ENCODE measurements at regions not wholly inside any gene's neighbourhood (a gene's known extent, or its start where the extent isn't known, plus 50 kb on each side); places are given as distances from the start of the nearest gene placed in this dataset.

DNA sequence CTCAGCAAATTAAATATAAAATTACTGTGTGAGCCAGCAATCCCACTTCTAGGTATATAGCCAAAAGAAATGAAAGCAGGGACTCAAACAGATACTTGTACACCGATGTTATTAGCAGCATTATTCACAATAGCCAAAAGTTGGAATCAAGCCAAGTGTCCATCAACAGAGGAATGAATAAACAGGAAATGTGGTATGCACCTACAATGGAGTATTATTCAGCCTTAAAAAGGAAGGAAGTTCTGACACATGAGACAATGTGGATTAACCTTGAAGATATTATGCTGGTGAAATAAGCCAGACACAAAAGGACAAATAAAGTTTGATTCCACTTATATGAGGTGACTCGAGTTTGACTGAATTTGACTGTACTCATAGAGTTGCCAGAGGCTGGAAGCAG, 108.3 kb upstream of the DUSP21 start:
- Histone ChIP-seq H2BK15ac (ENCODE audit: low read length) (no peak overlapping the region), H3K36me3 (ENCODE audit: control insufficient read depth in 2 of 4, insufficient read depth in 4 of 4, low read length in 3 of 4) (no peaks in the 10 kb centered on the region), H3K4me2 (ENCODE audit: insufficient read depth in 1 of 2, low read depth in 2 of 2, low read length in 2 of 2) (no peak overlapping the region), H3K27ac (ENCODE audit: low read depth, low read length) (no peak overlapping the region), H4K5ac (ENCODE audit: insufficient read length, low read depth, low read length) (no peak overlapping the region), H3K14ac (ENCODE audit: insufficient read length) (no peak overlapping the region), H3K27me3 (replicated peaks in 1 of 4; ENCODE audit: control insufficient read depth in 3 of 4, extremely low read depth in 1 of 4, insufficient read depth in 3 of 4, low read length in 3 of 4) (no peaks in the 10 kb centered on the region), H3K18ac (ENCODE audit: extremely low read depth, low read length) (no peak overlapping the region), H3K9ac (replicated peaks in 1 of 4; ENCODE audit: extremely low read depth in 1 of 4, low read depth in 3 of 4, low read length in 3 of 4) (no peak overlapping the region), H3K23ac (ENCODE audit: insufficient read length) (no peak overlapping the region), H2AFZ (ENCODE audit: low read length) (no peak overlapping the region), H3K23me2 (ENCODE audit: low read depth, low read length) (no peaks in the 10 kb centered on the region), H2BK20ac (ENCODE audit: low read length) (no peak overlapping the region), H3K4me3 (ENCODE audit: extremely low read depth in 1 of 4, insufficient read depth in 2 of 4, low read depth in 3 of 4, low read length in 4 of 4) (no peak overlapping the region), H3K9me3 (ENCODE audit: insufficient read depth in 2 of 2, low read depth in 1 of 2, low read length in 1 of 2) (no peaks in the 10 kb centered on the region), H2AK5ac (ENCODE audit: low read depth, low read length) (no peak overlapping the region), H3K79me1 (ENCODE audit: low read depth, low read length) (no peaks in the 10 kb centered on the region), H2BK5ac (ENCODE audit: low read depth, low read length) (no peak overlapping the region), H3K56ac (replicated peaks; ENCODE audit: insufficient read length, low read depth, low read length) (no peak overlapping the region), H3K4ac (replicated peaks; ENCODE audit: insufficient read length, low read depth, low read length) (no peak overlapping the region), H3K79me2 (ENCODE audit: control insufficient read depth in 1 of 2, insufficient read depth in 2 of 2, low read length in 2 of 2) (no peaks in the 10 kb centered on the region), H3K4me1 (replicated peaks in 1 of 4; ENCODE audit: control insufficient read depth in 3 of 4, insufficient read depth in 4 of 4, low read length in 3 of 4) (no peaks in the 10 kb centered on the region), H4K91ac (replicated peaks; ENCODE audit: insufficient read length, low read length) (no peak overlapping the region), H2BK12ac (ENCODE audit: low read depth, low read length) (no peak overlapping the region), H2BK120ac (replicated peaks; ENCODE audit: low read depth, low read length) (no peak overlapping the region), H4K8ac (ENCODE audit: extremely low read depth, insufficient read depth, low read length) (no peak overlapping the region), H4K20me1 (replicated peaks in 1 of 2; ENCODE audit: control insufficient read depth in 1 of 2, insufficient read depth in 2 of 2, low read length in 2 of 2) (no peaks in the 10 kb centered on the region)
- FAIRE-seq (no peak), DNase-seq (ENCODE audit: low read depth in 1 of 2, low spot score in 2 of 2) (no peak)
- ChIA-PET POLR2A (ENCODE audit: partially characterized antibody) (no interaction called here), CTCF (ENCODE audit: partially characterized antibody) (no interaction called here)
- no CpG with 5 or more reads among the region's 2 CpGs for WGBS, 2 experiments (ENCODE audit: extremely low coverage in 1 of 2, insufficient coverage in 1 of 2, insufficient read length in 1 of 2, insufficient replicate concordance in 2 of 2, low coverage in 1 of 2, low lambda C conversion rate in 2 of 2, missing lambda C conversion rate in 1 of 2)
- TF ChIP-seq HDAC2 (IDR thresholded peaks at IDR 0.05; ENCODE audit: borderline replicate concordance in 1 of 2, low read depth in 2 of 2, low read length in 2 of 2) = no peak
- no peak for TF ChIP-seq YY1 (IDR thresholded peaks at IDR 0.05; ENCODE audit: low read depth, low read length)
- no peak for TF ChIP-seq RFX5 (IDR thresholded peaks at IDR 0.05; ENCODE audit: borderline replicate concordance, low read depth, low read length)
- TF ChIP-seq RAD21 (IDR thresholded peaks at IDR 0.05 in 1 of 2, conservative IDR thresholded peaks at IDR 0.05 in 1 of 2; ENCODE audit: low read depth in 2 of 2, low read length in 2 of 2) = no peak
